PFSK-1 (cell line): ENCODE measurements at regions not wholly inside any gene's neighbourhood (a gene's known extent, or its start where the extent isn't known, plus 50 kb on each side); places are given as distances from the start of the nearest gene placed in this dataset.

Experiments used
- SIN3A ChIP-seq: IDR thresholded peaks from 2 replicates; pipeline ENCODE4 v1.6.1; 2012; ENCODE audit warnings: mild to moderate bottlenecking, low read length, moderate library complexity, borderline replicate concordance; ENCODE audit not compliant: insufficient read depth
- TAF1 ChIP-seq: IDR thresholded peaks from 2 replicates; pipeline ENCODE4 v1.6.1; 2012; ENCODE audit warnings: low read length, control low read depth, borderline replicate concordance; ENCODE audit not compliant: insufficient read depth

GRCh38 chr12:87608321-87608720 is 420.9 kb downstream of the C12orf50 start:
- no peak for TF ChIP-seq TAF1
- no peak for TF ChIP-seq SIN3A
